ENCODE measurements at regions not wholly inside any gene's neighbourhood (a gene's known extent, or its start where the extent isn't known, plus 50 kb on each side); places are given as distances from the start of the nearest gene placed in this dataset.

DNA sequence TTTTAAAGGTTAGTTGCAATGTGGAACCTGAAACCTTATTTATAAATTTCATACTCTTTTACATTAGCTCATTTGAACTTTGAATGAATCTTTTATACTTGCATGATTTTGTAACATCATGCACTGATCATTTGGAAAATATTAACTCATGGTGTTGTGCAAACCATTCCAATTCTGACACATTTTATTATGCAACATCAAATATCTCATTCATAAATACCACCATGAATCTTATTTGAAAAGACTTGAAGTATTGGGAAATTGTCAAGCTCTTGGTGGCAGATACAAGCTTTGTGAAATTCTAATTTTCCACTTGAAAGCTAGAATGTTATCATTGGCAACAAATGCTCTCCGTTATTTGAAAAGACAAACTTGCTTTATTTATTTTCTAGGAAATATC is 379.9 kb upstream of the PCDH20 start:
- TF ChIP-seq, protein P1, sequence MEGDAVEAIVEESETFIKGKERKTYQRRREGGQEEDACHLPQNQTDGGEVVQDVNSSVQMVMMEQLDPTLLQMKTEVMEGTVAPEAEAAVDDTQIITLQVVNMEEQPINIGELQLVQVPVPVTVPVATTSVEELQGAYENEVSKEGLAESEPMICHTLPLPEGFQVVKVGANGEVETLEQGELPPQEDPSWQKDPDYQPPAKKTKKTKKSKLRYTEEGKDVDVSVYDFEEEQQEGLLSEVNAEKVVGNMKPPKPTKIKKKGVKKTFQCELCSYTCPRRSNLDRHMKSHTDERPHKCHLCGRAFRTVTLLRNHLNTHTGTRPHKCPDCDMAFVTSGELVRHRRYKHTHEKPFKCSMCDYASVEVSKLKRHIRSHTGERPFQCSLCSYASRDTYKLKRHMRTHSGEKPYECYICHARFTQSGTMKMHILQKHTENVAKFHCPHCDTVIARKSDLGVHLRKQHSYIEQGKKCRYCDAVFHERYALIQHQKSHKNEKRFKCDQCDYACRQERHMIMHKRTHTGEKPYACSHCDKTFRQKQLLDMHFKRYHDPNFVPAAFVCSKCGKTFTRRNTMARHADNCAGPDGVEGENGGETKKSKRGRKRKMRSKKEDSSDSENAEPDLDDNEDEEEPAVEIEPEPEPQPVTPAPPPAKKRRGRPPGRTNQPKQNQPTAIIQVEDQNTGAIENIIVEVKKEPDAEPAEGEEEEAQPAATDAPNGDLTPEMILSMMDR (IDR thresholded peaks at IDR 0.05; ENCODE audit: low read depth, low read length) = no peak
- no peak for TF ChIP-seq EZH2phosphoT487 (IDR thresholded peaks at IDR 0.05; ENCODE audit: low read depth)
